ENCODE measurements at regions not wholly inside any gene's neighbourhood (a gene's known extent, or its start where the extent isn't known, plus 50 kb on each side); places are given as distances from the start of the nearest gene placed in this dataset.

DNA sequence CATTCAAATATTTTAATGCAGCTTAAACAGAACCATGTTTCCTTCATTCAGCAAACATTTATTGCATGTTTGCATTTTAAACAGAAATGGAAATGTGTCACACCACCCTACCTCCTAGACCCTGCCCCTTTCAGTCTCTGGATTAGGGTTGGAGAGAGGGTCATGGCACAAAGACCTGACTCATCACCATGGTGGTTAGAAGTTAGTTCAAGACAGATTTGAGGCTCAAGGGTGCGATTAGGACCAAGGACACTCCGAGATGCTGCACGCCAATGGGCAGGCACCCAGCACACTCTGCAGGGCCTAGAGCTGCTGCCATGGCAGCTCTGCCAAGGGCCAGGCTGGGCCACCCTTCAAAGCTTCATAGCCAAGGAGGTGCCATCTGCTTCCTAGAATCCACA is 86.9 kb downstream of the NAV1 start:
- TF ChIP-seq CTCF (IDR thresholded peaks at IDR 0.05) = no peak
- TF ChIP-seq POLR2A (IDR thresholded peaks at IDR 0.05) = no peak
- no peak for TF ChIP-seq POLR2AphosphoS5 (IDR thresholded peaks at IDR 0.05)
